IPS-18c (cell line): ENCODE measurements at regions not wholly inside any gene's neighbourhood (a gene's known extent, or its start where the extent isn't known, plus 50 kb on each side); places are given as distances from the start of the nearest gene placed in this dataset.
"Not testable (repeated sequence)": the region's sequence is repeated elsewhere in the genome, so short reads cannot be mapped to it uniquely, and the experiment has no call there.

Experiments used
- H3K4me3 ChIP-seq: 2 replicates; pipeline ENCODE4 v1.7.0; 2013; ENCODE audit warnings: low read depth, mild to moderate bottlenecking, low read length, moderate library complexity; ENCODE audit not compliant: insufficient read depth
- H3K9me3 ChIP-seq: one replicate; pipeline ENCODE4 v1.6.1; 2013; ENCODE audit warnings: mild to moderate bottlenecking, low read length, moderate library complexity; ENCODE audit not compliant: control insufficient read depth, insufficient read depth

DNA sequence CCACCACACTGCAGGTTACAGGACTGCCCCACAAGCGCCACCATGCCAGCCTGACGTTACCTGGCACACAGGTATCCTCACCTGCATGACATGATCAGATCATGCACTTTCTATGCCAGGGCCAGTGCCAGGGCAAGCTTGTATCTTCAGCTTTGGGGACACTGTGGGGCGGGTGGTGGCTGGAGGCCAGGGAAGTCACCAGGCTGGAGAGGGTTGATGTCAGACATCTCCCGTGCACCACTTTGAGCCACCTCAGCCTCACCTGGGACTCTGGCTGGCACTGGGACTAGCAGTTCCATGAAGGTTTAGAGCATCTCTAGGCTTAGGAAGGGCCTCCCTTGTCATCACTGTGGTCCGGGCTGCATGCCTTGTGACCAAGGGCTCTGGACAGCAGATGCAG is 97.2 kb downstream of the WTIP start:
- Histone ChIP-seq H3K9me3 (peaks cover 2% of the 10 kb centered on the region), H3K4me3 (no peak overlapping the region)

DNA sequence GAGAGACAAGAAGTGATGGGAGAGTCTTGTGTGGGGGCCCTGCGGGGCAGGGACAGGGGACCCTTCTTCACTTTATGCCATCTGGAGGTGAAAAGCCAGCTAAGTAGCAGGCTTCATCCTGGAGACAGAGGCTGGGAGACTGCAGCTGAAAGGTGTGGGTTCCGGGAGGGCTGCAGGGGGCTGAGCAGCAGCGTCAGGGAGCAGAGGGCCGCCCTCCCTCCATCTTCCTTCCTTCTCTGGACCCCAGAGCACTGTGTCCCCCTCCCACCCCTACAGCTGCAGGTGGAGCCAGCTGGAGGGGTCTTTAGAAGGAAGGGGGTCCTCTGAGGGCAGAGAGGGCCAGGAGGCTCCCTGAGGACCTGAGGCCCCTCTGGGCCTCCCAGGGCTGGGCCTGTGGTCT is 96.6 kb downstream of the WTIP start:
- Histone ChIP-seq H3K4me3 (no peak overlapping the region), H3K9me3 (peaks cover 2% of the 10 kb centered on the region)

DNA sequence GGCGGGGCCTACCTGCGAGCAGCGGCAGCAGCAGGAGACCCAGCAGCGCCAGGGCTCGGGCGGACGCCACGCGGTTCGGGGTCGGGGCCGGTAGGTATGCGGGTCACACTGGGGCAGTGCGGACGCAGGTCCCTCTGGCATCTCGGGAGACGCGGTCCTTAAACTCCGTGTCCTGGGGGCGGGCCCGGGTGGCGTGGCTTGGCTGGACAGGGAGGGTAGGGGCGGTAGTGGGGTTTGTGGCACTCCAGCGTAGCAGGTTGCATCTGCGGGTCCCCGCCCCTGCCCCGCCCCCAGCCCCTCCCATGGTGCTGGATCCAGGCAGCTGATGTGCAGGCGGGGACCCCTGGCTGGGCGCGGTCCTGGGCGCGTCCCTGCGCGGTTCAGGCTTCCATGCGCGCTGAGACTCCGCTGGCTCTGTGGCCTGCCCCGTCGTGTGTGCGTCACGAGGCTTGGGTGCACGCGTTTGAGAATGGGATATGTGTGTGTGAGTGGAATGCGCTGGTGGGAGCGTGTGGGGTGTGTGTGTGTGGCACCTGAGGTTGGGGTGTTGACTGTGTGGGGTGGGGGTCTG is 96.1 kb downstream of the WTIP start:
- Histone ChIP-seq H3K4me3 (peak overlapping the region; percentile 51), H3K9me3 (peaks cover 2% of the 10 kb centered on the region)

DNA sequence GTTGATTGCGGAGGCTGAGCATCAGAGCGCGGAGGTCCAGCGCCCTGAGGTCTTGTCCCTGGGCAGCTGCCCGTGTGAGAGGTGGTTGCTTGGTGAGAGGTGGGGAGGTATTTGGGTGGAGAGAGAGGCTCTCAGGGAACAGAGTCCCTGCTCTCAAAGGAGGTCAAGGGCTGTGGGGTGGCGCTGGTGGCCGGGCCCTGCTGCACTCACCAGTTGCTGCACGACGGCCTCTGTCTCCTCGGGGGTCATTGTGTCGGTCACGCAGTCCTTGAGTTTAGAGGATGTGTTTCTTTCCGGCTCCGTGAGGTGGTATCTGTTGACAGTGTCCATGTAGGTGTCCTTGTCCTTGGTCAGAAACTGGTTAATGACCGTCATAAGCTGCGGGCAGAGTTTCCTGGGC is 95.5 kb downstream of the WTIP start:
- H3K4me3 ChIP-seq = peak overlapping the region; percentile 51
- peaks cover 2% of the 10 kb centered on the region for H3K9me3 ChIP-seq

DNA sequence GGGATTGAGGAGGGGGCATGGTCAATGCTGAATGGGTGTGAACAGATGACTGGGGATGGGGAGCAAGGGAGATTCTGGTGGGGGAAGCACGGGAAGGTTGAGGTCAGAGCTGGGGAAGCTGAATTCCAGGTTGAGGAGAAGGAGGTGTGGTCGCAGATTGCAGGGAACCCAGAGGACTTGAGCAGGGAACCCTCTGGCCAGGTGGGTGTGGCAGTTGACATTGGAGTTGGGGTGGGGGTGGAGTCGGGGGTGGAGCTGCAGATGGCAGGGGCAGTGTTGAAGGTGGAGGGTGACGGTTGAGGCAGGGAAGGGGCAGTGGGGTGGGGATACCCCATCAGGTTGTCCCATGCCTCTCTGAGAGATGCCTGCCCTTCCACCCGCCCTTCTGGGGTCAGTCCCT is 94.7 kb downstream of the WTIP start:
- H3K4me3 ChIP-seq = no peak overlapping the region
- peaks cover 2% of the 10 kb centered on the region for H3K9me3 ChIP-seq

DNA sequence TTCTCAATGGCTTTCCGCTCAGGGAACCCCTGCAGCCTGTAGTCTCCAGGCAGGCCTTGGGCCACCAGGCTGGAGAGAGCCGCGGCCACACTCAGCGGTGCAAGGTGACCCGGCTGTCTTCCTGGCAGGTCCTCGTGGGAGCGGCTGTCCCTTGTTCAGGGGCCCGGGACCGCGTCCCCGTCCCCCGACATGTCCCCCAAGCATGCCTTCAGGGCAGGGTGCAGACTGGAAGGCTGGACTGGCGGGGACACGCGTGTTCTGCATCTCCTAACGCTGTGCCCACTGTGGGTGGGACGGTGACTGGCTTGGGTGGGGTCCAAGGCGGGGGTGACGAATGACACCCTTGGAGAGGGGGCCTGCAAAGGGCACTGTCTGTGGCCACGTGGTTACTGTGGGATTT is 93.6 kb downstream of the WTIP start:
- H3K9me3 ChIP-seq = peaks cover 2% of the 10 kb centered on the region
- H3K4me3 ChIP-seq = no peak overlapping the region

DNA sequence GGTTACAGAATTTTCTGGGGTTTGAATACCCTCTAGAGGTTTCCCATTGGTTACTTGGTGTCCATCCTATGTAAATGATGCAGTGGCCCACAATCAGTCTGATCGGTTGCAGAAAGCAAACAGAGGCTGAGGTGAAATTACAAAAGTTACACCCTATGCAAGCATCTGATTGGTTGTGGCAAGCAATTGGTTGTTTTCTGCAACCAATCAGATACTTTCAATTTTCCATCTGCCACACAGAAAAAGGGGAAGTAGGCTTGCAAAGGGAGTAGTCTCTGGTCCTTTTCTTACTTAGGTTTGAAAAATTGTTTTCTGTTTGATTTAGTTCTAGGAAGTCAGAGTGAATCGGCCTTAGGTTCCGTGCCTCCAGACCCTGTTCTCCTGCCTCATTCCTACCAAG is 93.1 kb downstream of the WTIP start:
- peaks cover 2% of the 10 kb centered on the region for H3K9me3 ChIP-seq

DNA sequence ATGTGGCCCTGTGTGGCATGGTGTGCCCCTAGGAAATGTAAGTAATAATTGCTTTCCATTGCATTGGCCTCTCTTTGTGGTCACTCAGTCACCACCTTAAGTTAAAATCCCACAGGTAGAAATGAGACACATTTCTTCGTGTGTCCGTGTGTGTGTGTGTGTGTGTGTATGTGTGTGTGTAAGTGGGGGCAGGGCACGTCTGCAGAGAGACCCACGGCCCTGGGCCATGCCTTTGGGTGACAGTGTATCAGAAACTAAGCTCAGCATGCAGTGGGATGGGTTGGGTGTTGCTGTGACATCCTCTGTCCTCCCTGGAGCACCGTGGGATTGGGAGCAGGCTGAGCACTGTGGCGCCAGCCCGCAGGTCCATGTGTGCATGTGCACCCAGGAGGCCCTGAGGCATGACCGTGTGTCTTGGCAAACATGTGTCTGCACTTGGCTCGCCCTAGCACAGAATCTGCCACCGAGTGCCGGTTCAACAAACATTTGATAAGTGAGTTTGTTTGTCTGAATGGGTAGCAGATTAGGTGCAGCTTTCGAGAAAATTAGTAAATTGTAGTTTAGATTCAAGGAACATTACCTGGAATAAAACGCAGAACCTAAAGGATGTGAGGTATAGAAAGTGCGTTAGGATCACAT is 91.8 kb downstream of the WTIP start:
- Histone ChIP-seq H3K4me3 (no peak overlapping the region), H3K9me3 (peaks cover 2% of the 10 kb centered on the region)

More for the DNA sequence above, 93.1 kb downstream of the WTIP start:
- H3K4me3 ChIP-seq = no peak overlapping the region

DNA sequence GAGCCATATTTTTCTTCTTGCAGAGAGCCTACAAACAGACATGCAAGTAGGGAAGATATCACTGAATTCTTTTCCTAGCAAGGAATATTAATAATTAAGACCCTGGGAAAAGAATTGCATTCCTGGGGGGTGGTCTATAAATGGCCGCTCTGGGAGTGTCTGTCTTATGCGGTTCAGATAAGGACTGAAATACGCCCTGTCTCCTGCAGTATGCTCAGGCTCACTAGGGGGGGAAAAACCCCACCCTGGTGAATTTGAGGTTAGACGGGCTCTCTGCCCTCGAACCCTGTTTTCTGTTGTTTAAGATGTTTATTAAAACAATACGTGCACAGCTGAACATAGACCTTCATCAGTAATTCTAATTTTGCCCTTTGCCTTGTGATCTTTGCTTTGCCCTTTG is 88.6 kb downstream of the WTIP start:
- not testable (repeated sequence) for H3K4me3 ChIP-seq, H3K9me3 ChIP-seq

DNA sequence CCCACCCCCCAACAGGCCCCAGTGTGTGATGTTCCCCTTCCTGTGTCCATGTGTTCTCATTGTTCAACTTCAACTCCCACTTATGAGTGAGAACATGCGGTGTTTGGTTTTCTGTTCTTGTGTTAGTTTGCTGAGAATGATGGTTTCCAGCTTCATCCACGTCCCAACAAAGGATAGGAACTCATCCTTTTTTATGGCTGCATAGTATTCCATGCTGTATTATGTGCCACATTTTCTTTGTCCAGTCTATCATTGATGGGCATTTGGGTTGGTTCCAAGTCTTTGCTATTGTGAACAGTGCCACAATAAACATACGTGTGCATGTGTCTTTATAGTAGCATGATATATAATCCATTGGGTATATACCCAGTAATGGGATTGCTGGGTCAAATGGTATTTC is 80.8 kb downstream of the WTIP start:
- H3K4me3 ChIP-seq = not testable (repeated sequence)

More for the DNA sequence above, 80.8 kb downstream of the WTIP start:
- H3K9me3 ChIP-seq = not testable (repeated sequence)
